ENCODE measurements at regions not wholly inside any gene's neighbourhood (a gene's known extent, or its start where the extent isn't known, plus 50 kb on each side); places are given as distances from the start of the nearest gene placed in this dataset.

GRCh38 chr16:79863128-79864031 lies 262.8 kb upstream of the MAF start:
- no peak for TF ChIP-seq CTCF (IDR thresholded peaks at IDR 0.05; ENCODE audit: low read depth, low read length, missing control alignments)
- H3K4me3 ChIP-seq (replicated peaks; ENCODE audit: low read depth, low read length) = no peak overlapping the region
- DNase-seq (ENCODE audit: extremely low read depth, low read depth) = no peak

GRCh38 chr16:79862601-79863000 lies 262.1 kb upstream of the MAF start:
- no peak overlapping the region for H3K4me3 ChIP-seq (replicated peaks; ENCODE audit: low read depth, low read length)
- no peak for DNase-seq (ENCODE audit: extremely low read depth, low read depth)
- TF ChIP-seq CTCF (IDR thresholded peaks at IDR 0.05; ENCODE audit: low read depth, low read length, missing control alignments) = no peak

GRCh38 chr16:79856581-79856980 lies 256.0 kb upstream of the MAF start:
- no peak overlapping the region for H3K4me3 ChIP-seq (replicated peaks; ENCODE audit: low read depth, low read length)
- no peak for DNase-seq (ENCODE audit: extremely low read depth, low read depth)
- no peak for TF ChIP-seq CTCF (IDR thresholded peaks at IDR 0.05; ENCODE audit: low read depth, low read length, missing control alignments)

GRCh38 chr16:79850348-79850747 lies 249.8 kb upstream of the MAF start:
- no peak for TF ChIP-seq CTCF (IDR thresholded peaks at IDR 0.05; ENCODE audit: low read depth, low read length, missing control alignments)
- no peak for DNase-seq (ENCODE audit: extremely low read depth, low read depth)
- no peak overlapping the region for H3K4me3 ChIP-seq (replicated peaks; ENCODE audit: low read depth, low read length)

- no peak overlapping the region for H3K4me3 ChIP-seq (replicated peaks; ENCODE audit: low read depth, low read length)
- DNase-seq (ENCODE audit: extremely low read depth, low read depth) = no peak
- no peak for TF ChIP-seq CTCF (IDR thresholded peaks at IDR 0.05; ENCODE audit: low read depth, low read length, missing control alignments)
Observed at GRCh38 chr16:79849119-79849518, 248.6 kb upstream of the MAF start.

- no peak overlapping the region for H3K4me3 ChIP-seq (replicated peaks; ENCODE audit: low read depth, low read length)
- no peak for TF ChIP-seq CTCF (IDR thresholded peaks at IDR 0.05; ENCODE audit: low read depth, low read length, missing control alignments)
- DNase-seq (ENCODE audit: extremely low read depth, low read depth) = no peak
Observed at GRCh38 chr16:79848719-79849118, 248.2 kb upstream of the MAF start.
